ENCODE measurements at regions not wholly inside any gene's neighbourhood (a gene's known extent, or its start where the extent isn't known, plus 50 kb on each side); places are given as distances from the start of the nearest gene placed in this dataset.

GRCh38 chr4:164695650-164696049, 58.3 kb upstream of the SMIM31 start:
- H3K4me3 ChIP-seq (ENCODE audit: low read depth, low read length) = no peak overlapping the region
- TF ChIP-seq CTCF (conservative IDR thresholded peaks at IDR 0.05; ENCODE audit: low read depth, low read length) = no peak
- DNase-seq (ENCODE audit: low read depth) = no peak

- no peak for DNase-seq (ENCODE audit: low read depth)
- H3K4me3 ChIP-seq (ENCODE audit: low read depth, low read length) = no peak overlapping the region
- TF ChIP-seq CTCF (conservative IDR thresholded peaks at IDR 0.05; ENCODE audit: low read depth, low read length) = no peak
These were observed 53.5 kb upstream of the SMIM31 start for GRCh38 chr4:164700471-164700870.

- DNase-seq (ENCODE audit: low read depth) = no peak
- no peak for TF ChIP-seq CTCF (conservative IDR thresholded peaks at IDR 0.05; ENCODE audit: low read depth, low read length)
- no peak overlapping the region for H3K4me3 ChIP-seq (ENCODE audit: low read depth, low read length)
These were observed 52.3 kb upstream of the SMIM31 start for GRCh38 chr4:164701665-164702064.
